Fibroblast of skin of left biceps (primary cell): ENCODE measurements at regions not wholly inside any gene's neighbourhood (a gene's known extent, or its start where the extent isn't known, plus 50 kb on each side); places are given as distances from the start of the nearest gene placed in this dataset.
"Not testable (repeated sequence)": the region's sequence is repeated elsewhere in the genome, so short reads cannot be mapped to it uniquely, and the experiment has no call there.

Source experiments
- DNase-seq, 2 experiments: peaks; one replicate each; pipeline ENCODE4 v3.0.0-alpha.2; 2013; ENCODE audit warnings: low read depth in 2 of 2

DNA sequence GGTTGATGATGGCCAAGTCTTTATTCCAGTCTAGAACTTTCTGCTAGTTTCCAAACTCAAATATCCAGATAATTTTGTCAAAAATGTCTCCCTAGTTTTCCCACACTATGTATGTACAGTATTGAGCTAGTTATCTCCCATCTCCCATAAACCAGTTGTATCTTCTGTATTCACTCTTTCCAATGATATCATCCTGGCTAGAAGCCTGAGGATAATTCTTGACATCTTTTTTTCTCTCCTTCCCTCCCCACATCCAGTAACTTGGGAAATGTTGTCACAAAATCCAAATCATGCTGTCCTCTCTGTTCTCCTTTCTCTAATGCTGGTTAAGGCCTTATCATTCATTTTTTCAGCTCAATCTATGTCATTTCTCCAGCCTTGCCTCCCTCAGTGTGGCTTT is 553.8 kb upstream of the FANCL start:
- no peak for DNase-seq

DNA sequence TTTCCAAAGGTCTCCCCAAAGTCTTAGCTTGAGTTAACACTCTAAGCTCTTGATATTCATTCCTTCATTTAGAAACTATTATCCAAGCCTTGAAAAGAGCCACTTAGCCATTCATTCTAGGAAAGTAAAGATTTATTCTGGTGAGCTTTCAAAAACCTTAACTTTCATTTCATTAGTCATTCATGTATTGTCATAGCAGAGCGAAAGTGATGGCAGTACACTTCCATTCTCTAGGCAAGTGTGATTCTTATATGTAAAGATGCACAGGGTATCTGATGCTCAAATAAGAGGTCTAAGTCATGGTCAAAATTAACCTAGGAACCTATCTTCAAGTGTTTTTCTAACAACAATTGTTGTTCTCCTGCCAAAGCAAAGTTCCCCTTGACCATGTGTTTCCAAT is 553.0 kb upstream of the FANCL start:
- no peak for DNase-seq

GRCh38 chr2:58788402-58788801 is 547.3 kb upstream of the FANCL start:
- DNase-seq, result no peak

DNA sequence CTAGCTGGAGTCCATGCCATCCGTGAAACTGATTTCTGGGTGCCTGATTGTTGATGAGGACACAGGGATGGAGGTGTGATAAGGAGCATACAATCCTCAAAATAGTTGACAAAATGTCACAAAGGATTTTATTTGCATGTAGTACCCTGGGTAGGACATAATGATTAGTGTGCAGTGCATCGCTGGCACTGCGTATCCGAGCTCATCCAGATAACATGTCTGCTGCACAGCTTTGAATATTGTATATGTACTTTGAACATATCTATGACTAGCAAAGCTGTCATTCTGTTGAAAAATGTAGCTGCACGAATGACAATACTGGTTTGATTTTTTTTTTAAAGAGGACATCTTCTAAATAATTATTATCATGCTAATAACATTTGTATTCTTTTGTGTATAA is 529.7 kb upstream of the FANCL start:
- no peak for DNase-seq

GRCh38 chr2:58769864-58770234 is 528.7 kb upstream of the FANCL start:
- DNase-seq, result no peak

DNA sequence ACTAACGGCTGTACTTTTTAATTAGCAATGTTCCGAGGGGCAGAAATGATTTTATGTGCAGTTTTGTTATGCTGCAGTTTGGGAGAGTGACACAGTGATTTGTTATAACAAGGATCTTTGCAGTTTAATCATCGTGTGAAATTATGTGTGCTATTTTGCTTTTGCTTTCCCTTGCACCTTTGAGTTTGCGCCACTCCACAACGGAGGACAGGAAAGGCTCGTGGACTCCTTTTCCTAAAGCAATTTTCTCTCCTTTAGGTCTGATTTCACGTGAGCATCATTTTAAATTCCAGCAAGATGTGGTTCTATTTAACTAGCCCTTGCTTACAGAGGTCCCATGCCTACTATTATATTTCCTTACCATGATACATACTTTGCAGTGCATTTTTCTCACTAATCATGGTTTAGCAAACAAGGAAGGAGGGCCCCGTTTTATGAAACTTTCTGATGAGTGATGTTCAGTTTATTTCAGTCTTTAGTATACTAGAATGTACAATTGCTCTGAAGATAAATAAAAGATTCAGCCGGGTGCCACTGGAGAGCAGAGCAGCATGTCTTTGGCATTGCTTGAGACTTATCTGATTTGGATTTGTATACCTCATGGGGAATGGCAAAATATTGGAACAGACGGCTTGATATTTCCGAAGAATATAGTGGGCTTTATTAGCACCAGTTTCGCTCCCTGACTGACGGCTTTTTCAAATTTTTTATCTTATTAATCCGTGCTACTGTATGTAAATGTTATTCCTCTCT is 528.2 kb upstream of the FANCL start:
- DNase-seq, result no peak

- no peak for DNase-seq
Measured at GRCh38 chr2:58768715-58769080, 527.6 kb upstream of the FANCL start.

DNA sequence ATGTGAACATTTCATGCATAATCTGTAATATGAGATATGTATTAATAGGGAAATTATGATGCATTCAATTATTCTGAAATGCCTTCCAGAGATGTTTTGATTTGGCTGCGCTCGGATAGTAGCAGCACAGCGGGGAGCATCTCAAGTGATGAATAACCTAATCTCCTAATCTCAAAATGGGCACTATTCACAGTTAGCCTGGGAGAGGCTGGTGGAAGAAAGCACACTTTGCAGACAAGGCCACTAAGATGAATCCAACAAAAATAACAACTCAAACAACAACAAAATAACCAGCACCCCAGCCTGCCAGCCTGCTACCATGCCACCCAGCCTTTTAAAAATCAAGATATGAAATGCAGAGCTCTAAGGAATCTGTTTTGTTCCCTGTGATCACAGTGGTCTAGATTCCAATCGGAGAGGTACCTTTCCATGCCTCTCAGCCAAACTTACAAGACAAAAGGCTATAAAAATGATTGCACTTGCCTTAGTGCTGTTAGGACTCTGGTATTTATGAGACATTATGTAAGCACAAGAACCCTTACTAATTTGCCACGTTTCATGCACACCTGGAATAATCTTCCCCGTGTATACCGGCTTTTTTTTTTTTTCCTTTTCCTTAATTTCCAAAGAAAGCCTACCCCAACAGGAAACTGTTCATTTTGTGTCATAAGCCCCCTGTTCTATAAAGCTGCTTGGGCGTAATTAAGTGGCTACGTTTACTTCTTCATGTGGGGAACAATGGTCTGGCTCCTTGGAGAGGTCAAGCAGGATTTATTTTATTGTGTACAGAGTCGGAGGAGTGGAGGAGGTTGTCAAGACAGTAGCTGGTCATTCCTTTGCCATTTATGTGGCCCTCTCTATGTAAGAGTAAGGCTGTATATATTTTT is 526.9 kb upstream of the FANCL start:
- no peak for DNase-seq

GRCh38 chr2:58764338-58765104 is 523.4 kb upstream of the FANCL start:
- no peak for DNase-seq

GRCh38 chr2:58762176-58762781 is 521.2 kb upstream of the FANCL start:
- peak; percentile 41 to 54 for DNase-seq

DNA sequence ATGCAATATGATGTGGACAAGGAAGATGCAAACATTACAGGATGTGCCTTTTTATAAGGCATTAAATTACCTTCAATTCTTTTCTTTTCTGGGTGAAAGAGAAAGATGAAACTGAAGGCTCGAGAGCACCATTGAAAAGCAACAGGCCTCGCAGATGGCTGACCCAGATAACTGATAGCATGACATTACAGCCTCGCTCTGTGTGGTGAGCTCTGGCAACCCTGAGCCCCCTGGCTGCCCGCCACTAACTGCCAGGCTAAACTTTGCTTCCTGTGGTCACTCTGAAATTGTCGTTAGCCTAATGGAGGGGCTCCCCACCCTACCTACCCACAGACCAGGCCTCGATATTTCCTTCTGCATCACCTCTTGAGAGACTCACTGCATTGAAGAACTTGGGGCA is 516.8 kb upstream of the FANCL start:
- no peak for DNase-seq

DNA sequence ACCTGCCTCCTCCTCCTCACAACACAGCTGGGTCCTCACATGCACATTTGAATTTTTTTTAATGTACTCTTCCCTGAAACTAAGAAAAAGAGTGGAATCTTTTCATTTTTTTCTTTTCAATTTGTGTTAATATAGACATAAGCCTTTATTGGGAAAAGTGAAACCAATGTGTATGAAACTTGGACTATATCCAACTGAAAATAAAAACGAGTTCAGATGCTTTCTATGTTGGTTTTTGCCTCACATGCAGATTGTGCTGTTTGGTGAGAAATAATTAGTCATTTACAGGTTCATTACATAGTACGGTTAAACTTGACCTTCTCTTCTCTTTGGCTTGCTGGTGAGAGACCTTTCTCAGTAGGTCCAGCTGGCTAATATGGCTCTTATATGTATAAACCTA is 515.2 kb upstream of the FANCL start:
- DNase-seq, result no peak

GRCh38 chr2:58752507-58752906 is 511.4 kb upstream of the FANCL start:
- DNase-seq, result not testable (repeated sequence)

DNA sequence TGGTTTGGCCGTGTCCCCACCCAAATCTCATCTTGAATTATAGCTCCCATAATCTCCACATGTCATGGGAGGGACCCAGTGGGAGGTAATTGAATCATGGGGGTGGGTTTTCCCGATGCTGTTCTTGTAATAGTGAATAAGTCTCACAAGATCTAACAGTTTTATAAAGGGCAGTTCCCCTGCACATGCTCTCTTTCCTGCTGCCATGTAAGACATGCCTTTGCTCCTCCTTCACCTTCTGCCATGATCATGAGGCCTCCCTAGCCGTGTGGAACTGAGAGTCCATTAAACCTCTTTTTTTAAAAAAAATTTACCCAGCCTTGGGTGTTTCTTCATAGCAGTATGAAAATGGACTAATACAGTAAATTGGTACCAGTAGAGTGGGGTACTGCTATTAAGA is 510.6 kb upstream of the FANCL start:
- not testable (repeated sequence) for DNase-seq

DNA sequence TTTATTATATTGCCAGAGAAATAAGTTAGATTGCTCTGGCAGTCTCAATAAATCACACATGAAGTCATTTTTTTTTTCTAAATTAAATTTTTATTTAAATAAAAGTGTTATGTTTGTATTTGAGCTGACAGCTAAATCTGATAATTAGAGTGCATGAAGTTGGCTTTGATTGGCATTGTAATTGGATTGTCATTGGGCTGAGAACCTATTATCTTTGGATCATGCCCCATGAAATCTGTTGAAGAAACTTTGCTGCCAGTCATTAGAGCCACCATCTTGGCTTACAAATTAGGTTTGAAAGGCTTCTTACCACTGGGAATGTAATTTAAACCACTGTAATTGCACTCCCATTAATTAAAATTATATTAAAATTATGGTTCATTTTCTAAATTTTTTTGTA is 507.9 kb upstream of the FANCL start:
- no peak for DNase-seq

DNA sequence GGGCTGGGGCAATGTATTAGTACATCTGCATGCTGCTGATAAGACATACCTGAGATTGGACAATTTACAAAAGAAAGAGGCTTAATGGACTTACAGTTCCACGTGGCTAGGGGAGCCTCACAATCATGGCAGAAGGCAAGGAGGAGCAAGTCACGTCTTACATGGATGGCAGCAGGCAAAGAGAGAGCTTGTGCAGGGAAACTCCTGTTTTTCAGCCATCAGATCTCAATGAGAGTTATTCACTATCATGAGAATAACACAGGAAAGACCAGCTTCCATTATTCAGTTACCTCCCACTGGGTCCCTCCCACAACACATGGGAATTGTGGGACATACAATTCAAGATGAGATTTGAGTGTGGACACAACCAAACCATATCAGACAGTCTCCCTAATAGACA is 504.2 kb upstream of the FANCL start:
- DNase-seq, result not testable (repeated sequence)

DNA sequence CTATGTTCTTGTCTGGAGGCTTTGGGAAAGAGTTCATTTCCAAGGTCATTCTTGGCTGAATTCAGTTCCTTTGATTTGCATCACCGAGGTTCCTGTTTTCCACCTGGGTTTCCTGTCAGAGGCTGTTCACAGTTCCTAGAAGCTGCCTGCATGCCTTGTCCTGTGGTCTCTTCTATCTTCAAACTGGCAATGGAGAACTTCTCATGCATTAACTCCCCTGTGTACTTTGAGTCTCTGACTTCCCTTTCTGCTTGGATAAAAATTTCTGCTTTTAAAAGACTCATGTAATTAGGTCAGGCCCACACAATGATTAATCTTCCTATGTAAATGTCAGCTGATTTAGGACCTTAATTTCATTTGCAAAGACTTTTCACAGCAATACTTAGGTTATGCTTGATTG is 499.3 kb upstream of the FANCL start:
- no peak for DNase-seq

DNA sequence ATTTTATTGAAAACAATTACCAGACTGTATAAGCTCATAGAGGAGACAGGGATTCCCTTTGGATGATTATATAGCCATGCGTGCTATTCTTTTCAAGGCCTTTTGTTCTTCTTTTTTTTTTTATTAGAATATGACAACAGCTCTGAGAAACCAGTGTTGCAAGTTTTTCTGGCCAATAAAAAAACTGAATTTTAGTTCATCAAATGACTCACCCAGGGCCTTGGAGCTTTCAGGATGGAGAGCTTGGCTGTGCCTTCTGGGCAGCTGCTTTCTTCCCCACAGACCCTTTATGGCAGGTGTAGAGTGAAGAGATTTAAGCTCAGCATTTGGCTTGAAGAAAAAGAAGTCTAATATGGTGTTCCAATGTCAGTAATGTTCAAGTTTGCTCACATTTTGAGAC is 497.9 kb upstream of the FANCL start:
- DNase-seq, result no peak

DNA sequence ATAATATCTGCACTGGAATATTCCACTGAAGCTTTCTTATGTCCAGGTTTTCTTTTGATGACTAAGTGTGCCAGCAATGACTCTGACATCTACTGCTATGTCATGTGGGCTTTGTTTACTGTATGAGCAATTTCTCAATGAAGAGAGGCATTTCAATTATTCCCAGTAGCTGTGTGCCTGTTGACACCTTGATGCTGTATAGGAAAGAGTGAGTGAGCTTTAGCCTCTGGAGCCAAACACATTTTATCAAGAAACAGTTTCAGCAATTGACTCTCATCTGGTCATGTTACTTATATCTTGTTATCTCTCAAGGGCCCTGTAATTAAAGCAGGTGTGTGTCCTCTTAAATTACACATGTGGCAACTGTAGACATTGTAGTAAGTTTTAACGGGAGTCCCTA is 493.2 kb upstream of the FANCL start:
- no peak for DNase-seq

DNA sequence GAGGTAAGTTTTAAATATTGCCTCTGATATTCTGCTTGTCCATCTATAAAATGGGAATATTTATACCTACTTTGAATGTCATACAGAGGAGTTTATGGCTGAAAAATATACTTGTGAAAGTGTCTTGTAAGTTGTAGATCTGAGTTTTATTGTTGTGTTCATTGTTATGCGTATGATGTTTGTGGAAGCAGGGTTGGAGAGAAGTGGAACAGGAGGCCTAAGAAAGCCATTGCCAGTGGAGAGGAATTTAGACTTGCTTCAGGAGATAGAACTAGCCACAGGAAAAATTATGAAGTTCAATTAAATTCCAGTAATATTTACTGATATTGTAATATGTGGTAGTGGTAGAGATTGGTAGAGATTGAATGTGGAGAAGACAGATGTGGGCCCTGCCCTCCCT is 491.9 kb upstream of the FANCL start:
- no peak for DNase-seq

DNA sequence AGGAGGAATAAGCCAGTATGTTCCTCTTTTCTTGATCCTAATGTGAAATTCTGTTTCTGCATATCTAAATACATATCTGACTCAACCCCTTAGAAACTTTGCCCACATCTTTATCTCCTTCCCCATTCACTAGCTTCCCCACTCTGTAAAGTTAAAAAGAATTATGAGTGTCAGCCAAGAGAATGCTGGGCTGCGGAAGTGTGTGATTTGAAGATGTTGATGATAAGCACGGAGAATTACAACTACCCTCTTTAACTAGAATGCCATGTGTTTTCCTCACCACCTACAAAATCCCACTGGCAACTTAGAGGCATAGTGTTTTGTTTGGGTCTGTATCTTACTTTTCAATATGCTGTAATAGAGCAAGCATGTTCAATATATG is 490.4 kb upstream of the FANCL start:
- DNase-seq, result no peak
